NT2/D1 (cell line): ENCODE measurements at regions not wholly inside any gene's neighbourhood (a gene's known extent, or its start where the extent isn't known, plus 50 kb on each side); places are given as distances from the start of the nearest gene placed in this dataset.

Experiments used
- SUZ12 ChIP-seq: IDR thresholded peaks from 2 replicates; pipeline ENCODE4 v1.6.1; 2011; ENCODE audit not compliant: insufficient read length, insufficient read depth; ENCODE audit errors: extremely low read depth
- ZNF274 ChIP-seq: IDR thresholded peaks from 2 replicates; pipeline ENCODE4 v1.6.1; 2011; ENCODE audit warnings: mild to moderate bottlenecking, low read depth, low read length

GRCh38 chr16:86344881-86345280, 165.4 kb upstream of the FOXF1 start:
- TF ChIP-seq SUZ12 (no peak), ZNF274 (no peak)
